Stimulated activated CD4-positive, alpha-beta T cell treated with anti-CD3 and anti-CD28 coated beads, Interleukin-15, amount 100 ng/mL, for 1 hour (primary cell): ENCODE measurements at regions not wholly inside any gene's neighbourhood (a gene's known extent, or its start where the extent isn't known, plus 50 kb on each side); places are given as distances from the start of the nearest gene placed in this dataset.

Source experiments
- DNase-seq, 2 donors: peaks; one replicate each; pipeline ENCODE4 v3.0.0-alpha.2; 2020; ENCODE audit warnings: low read depth in 1 of 2, low spot score in 1 of 2

GRCh38 chr16:65869261-65869660 lies 497.2 kb upstream of the CDH5 start:
- DNase-seq = no peak

- no peak for DNase-seq
Observed at GRCh38 chr16:65867276-65867960, 499.1 kb upstream of the CDH5 start.

GRCh38 chr16:65863236-65863635 lies 503.3 kb upstream of the CDH5 start:
- DNase-seq = no peak

GRCh38 chr16:65861131-65861731 lies 505.3 kb upstream of the CDH5 start:
- no peak for DNase-seq

- no peak for DNase-seq
Observed at GRCh38 chr16:65855171-65856145, 511.0 kb upstream of the CDH5 start.

- no peak for DNase-seq
Observed at GRCh38 chr16:65846210-65846602, 520.3 kb upstream of the CDH5 start.

- DNase-seq = no peak
Observed at GRCh38 chr16:65845466-65846209, 520.9 kb upstream of the CDH5 start.

- DNase-seq = no peak
Observed at GRCh38 chr16:65843941-65844340, 522.5 kb upstream of the CDH5 start.

GRCh38 chr16:65842067-65842466 lies 524.4 kb upstream of the CDH5 start:
- no peak for DNase-seq

- DNase-seq = no peak
Observed at GRCh38 chr16:65838001-65838400, 528.5 kb upstream of the CDH5 start.

- DNase-seq = no peak
Observed at GRCh38 chr16:65837464-65837863, 529.0 kb upstream of the CDH5 start.

GRCh38 chr16:65834688-65835087 lies 531.8 kb upstream of the CDH5 start:
- no peak for DNase-seq

GRCh38 chr16:65833171-65833871 lies 533.2 kb upstream of the CDH5 start:
- DNase-seq = no peak

GRCh38 chr16:65832679-65833078 lies 533.8 kb upstream of the CDH5 start:
- no peak for DNase-seq

- no peak for DNase-seq
Observed at GRCh38 chr16:65831903-65832666, 534.4 kb upstream of the CDH5 start.

GRCh38 chr16:65829076-65829475 lies 537.4 kb upstream of the CDH5 start:
- no peak for DNase-seq

GRCh38 chr16:65828296-65828695 lies 538.2 kb upstream of the CDH5 start:
- no peak for DNase-seq

GRCh38 chr16:65827231-65827630 lies 539.3 kb upstream of the CDH5 start:
- DNase-seq = no peak

- DNase-seq = no peak
Observed at GRCh38 chr16:65825191-65825856, 541.2 kb upstream of the CDH5 start.
